Naive thymus-derived CD4-positive, alpha-beta T cell (primary cell): ENCODE measurements at regions not wholly inside any gene's neighbourhood (a gene's known extent, or its start where the extent isn't known, plus 50 kb on each side); places are given as distances from the start of the nearest gene placed in this dataset.

ENCODE experiments used
- ATAC-seq: fragments of 150-1000 bp; cut with Tn5 transposase; 2 replicates; pipeline ENCODE4 v1.10.0; 2021; ENCODE audit warnings: mild to moderate bottlenecking, moderate library complexity
- CTCF ChIA-PET: fragments of 350-600 bp; sonication (Branson Sonifier 250); formaldehyde crosslinking; loops from one replicate; lab custom pipeline; 2021; ENCODE audit warnings: antibody characterized with exemption; lab: Charles Lee
- POLR2A ChIA-PET: fragments of 350-600 bp; sonication (Branson Sonifier 250); formaldehyde crosslinking; loops from one replicate; lab custom pipeline; 2021; ENCODE audit warnings: antibody characterized with exemption, inconsistent platforms; lab: Charles Lee
- DNase-seq, 9 donors: peaks; one replicate each; pipeline versions ENCODE4 v3.0.0 to v3.0.0-alpha.2; 2020 to 2022; ENCODE audit warnings: mixed read lengths in 1 of 9
- H3K27ac ChIP-seq: one replicate; pipeline ENCODE4 v1.7.0; 2013; ENCODE audit warnings: mild to moderate bottlenecking, low read depth, low read length, moderate library complexity
- H3K27me3 ChIP-seq, 2 donors: one replicate each; pipeline ENCODE4 v1.7.0; 2013; ENCODE audit warnings: low read length in 2 of 2, mild to moderate bottlenecking in 2 of 2, moderate library complexity in 2 of 2; ENCODE audit not compliant: control insufficient read depth in 2 of 2, insufficient read depth in 2 of 2
- H3K36me3 ChIP-seq, 3 experiments: 1 replicate in 2 of 3; 2 replicates in 1 of 3; pipeline ENCODE4 v1.7.0; 2013; ENCODE audit warnings: low read length in 3 of 3, mild to moderate bottlenecking in 3 of 3, moderate library complexity in 1 of 3; ENCODE audit not compliant: insufficient read depth in 3 of 3, control insufficient read depth in 2 of 3
- H3K4me1 ChIP-seq, 2 donors: one replicate each; pipeline ENCODE4 v1.7.0; 2013; ENCODE audit warnings: low read length in 2 of 2, mild to moderate bottlenecking in 2 of 2, moderate library complexity in 1 of 2; ENCODE audit not compliant: control insufficient read depth in 2 of 2, insufficient read depth in 2 of 2
- H3K4me3 ChIP-seq: 2 replicates; pipeline ENCODE4 v1.7.0; 2013; ENCODE audit warnings: mild to moderate bottlenecking, low read length
- H3K9me3 ChIP-seq, 3 experiments: 1 replicate in 2 of 3; 2 replicates in 1 of 3; pipeline ENCODE4 v1.7.0; 2013; ENCODE audit warnings: low read length in 3 of 3; ENCODE audit not compliant: control insufficient read depth in 2 of 3
- H3K27ac Mint-ChIP-seq, 9 donors: one replicate each; pipeline ENCODE4 v1.8.0; 2020 to 2022; ENCODE audit warnings: mixed read lengths in 9 of 9, mild to moderate bottlenecking in 8 of 9, moderate library complexity in 5 of 9, inconsistent platforms in 2 of 9
- H3K27me3 Mint-ChIP-seq, 5 donors: one replicate each; pipeline ENCODE4 v1.8.0; 2021 to 2022; ENCODE audit warnings: mixed read lengths in 5 of 5, mild to moderate bottlenecking in 1 of 5
- H3K36me3 Mint-ChIP-seq, 5 donors: one replicate each; pipeline ENCODE4 v1.8.0; 2020 to 2022; ENCODE audit warnings: mixed read lengths in 5 of 5, mild to moderate bottlenecking in 3 of 5, inconsistent platforms in 1 of 5
- H3K4me1 Mint-ChIP-seq, 7 donors: one replicate each; pipeline ENCODE4 v1.8.0; 2020 to 2022; ENCODE audit warnings: mixed read lengths in 7 of 7, mild to moderate bottlenecking in 3 of 7, inconsistent platforms in 1 of 7
- H3K4me3 Mint-ChIP-seq, 10 donors: one replicate each; pipeline ENCODE4 v1.8.0; 2020 to 2022; ENCODE audit warnings: mild to moderate bottlenecking in 10 of 10, mixed read lengths in 10 of 10, moderate library complexity in 6 of 10, inconsistent platforms in 2 of 10
- H3K9me3 Mint-ChIP-seq, 11 donors: one replicate each; pipeline ENCODE4 v1.8.0; 2020 to 2022; ENCODE audit warnings: mixed read lengths in 11 of 11, mild to moderate bottlenecking in 4 of 11, inconsistent platforms in 1 of 11, moderate library complexity in 1 of 11
- intact Hi-C, 2 donors: fragments of 100-400 bp; cut with micrococcal nuclease; formaldehyde crosslinking; loops; one replicate each; pipeline ENCODE4 v1.15.1; 2023

DNA sequence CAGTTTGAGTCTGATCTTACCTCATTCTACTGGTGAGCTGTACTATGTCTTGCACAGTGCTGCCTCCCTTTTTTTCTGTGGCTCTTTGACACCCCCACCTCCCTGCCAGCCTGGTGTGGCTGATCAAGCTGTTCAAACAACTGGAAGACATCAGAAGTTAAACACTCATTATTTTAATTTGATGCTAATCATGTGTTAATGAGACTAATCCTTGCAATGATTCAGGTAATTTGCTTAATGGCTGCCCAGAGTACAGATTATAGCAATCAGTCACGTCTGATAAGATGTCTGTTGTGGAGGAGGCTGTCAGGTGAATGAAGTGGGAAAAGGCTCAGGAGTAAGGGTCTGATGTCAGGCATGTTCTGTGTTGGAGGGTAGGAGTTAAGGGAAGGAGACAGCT, 87.4 kb upstream of the GK2 start:
- Histone ChIP-seq H3K27ac (no peak overlapping the region), H3K9me3 (no peaks in the 10 kb centered on the region), H3K4me1 (no peaks in the 10 kb centered on the region), H3K27me3 (no peaks in the 10 kb centered on the region), H3K4me3 (no peak overlapping the region), H3K36me3 (no peaks in the 10 kb centered on the region)
- peaks cover 0 to 13% (median 0%) of the 10 kb centered on the region in 5 donors for H3K27me3 Mint-ChIP-seq
- no peaks in the 10 kb centered on the region for H3K36me3 Mint-ChIP-seq
- CTCF ChIA-PET, result no interaction called here
- DNase-seq (no peak), ATAC-seq (no peak)
- intact Hi-C loops, result no loop called here
- peaks cover 0 to 4% (median 0%) of the 10 kb centered on the region in 11 donors for H3K9me3 Mint-ChIP-seq
- H3K4me3 Mint-ChIP-seq, result no peak overlapping the region
- no peak overlapping the region for H3K27ac Mint-ChIP-seq
- POLR2A ChIA-PET, result no interaction called here
- H3K4me1 Mint-ChIP-seq, result no peaks in the 10 kb centered on the region

- H3K9me3 Mint-ChIP-seq, result peaks cover 0 to 9% (median 0%) of the 10 kb centered on the region in 11 donors
- peaks cover 0 to 13% (median 0%) of the 10 kb centered on the region in 5 donors for H3K27me3 Mint-ChIP-seq
- Histone ChIP-seq H3K27me3 (no peaks in the 10 kb centered on the region), H3K36me3 (no peaks in the 10 kb centered on the region), H3K9me3 (no peaks in the 10 kb centered on the region), H3K4me3 (no peak overlapping the region), H3K4me1 (no peaks in the 10 kb centered on the region), H3K27ac (no peak overlapping the region)
- no peak overlapping the region for H3K27ac Mint-ChIP-seq
- intact Hi-C loops, result no loop called here
- H3K4me3 Mint-ChIP-seq, result no peak overlapping the region
- H3K4me1 Mint-ChIP-seq, result no peaks in the 10 kb centered on the region
- ATAC-seq (no peak), DNase-seq (no peak)
- CTCF ChIA-PET, result no interaction called here
- no peaks in the 10 kb centered on the region for H3K36me3 Mint-ChIP-seq
- POLR2A ChIA-PET, result no interaction called here
These were observed 84.1 kb upstream of the GK2 start for GRCh38 chr4:79492148-79492547.

GRCh38 chr4:79489506-79489905, 81.5 kb upstream of the GK2 start:
- Mint-ChIP-seq H3K27me3 (peaks cover 0 to 4% (median 0%) of the 10 kb centered on the region in 5 donors), H3K27ac (no peak overlapping the region), H3K36me3 (no peaks in the 10 kb centered on the region), H3K9me3 (peaks cover 0 to 16% (median 0%) of the 10 kb centered on the region in 11 donors), H3K4me1 (no peaks in the 10 kb centered on the region), H3K4me3 (no peak overlapping the region)
- no peak overlapping the region for H3K27ac ChIP-seq
- DNase-seq (no peak), ATAC-seq (no peak)
- no peaks in the 10 kb centered on the region for H3K36me3 ChIP-seq
- H3K4me3 ChIP-seq, result no peak overlapping the region
- CTCF ChIA-PET, result no interaction called here
- no peaks in the 10 kb centered on the region for H3K27me3 ChIP-seq
- no peaks in the 10 kb centered on the region for H3K9me3 ChIP-seq
- no peaks in the 10 kb centered on the region for H3K4me1 ChIP-seq
- POLR2A ChIA-PET, result no interaction called here
- intact Hi-C loops, result no loop called here

GRCh38 chr4:79476196-79476595, 68.2 kb upstream of the GK2 start:
- Histone ChIP-seq H3K9me3 (no peaks in the 10 kb centered on the region), H3K27ac (no peak overlapping the region), H3K36me3 (no peaks in the 10 kb centered on the region), H3K4me3 (no peak overlapping the region), H3K4me1 (no peaks in the 10 kb centered on the region), H3K27me3 (no peaks in the 10 kb centered on the region)
- intact Hi-C loops, result no loop called here
- no peaks in the 10 kb centered on the region for H3K4me1 Mint-ChIP-seq
- peaks cover 0 to 10% (median 0%) of the 10 kb centered on the region in 11 donors for H3K9me3 Mint-ChIP-seq
- H3K36me3 Mint-ChIP-seq, result no peaks in the 10 kb centered on the region
- DNase-seq, result no peak
- no peaks in the 10 kb centered on the region for H3K27me3 Mint-ChIP-seq
- ATAC-seq, result no peak
- CTCF ChIA-PET, result no interaction called here
- H3K4me3 Mint-ChIP-seq, result no peak overlapping the region
- POLR2A ChIA-PET, result no interaction called here
- H3K27ac Mint-ChIP-seq, result no peak overlapping the region

DNA sequence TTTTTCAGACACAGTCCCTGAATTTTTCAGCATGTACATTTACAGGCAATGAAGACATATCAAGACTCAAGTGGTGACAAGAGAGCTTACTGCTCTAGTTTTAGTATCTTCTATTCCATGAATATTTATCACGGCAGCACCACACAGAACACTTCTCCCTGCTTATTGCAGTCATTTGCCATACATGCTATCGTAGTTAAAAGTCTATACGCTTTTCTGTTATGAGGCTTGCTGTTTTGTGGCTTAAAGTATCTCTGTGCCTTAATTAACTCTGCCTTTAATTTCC, 65.4 kb upstream of the GK2 start:
- no peak for DNase-seq

GRCh38 chr4:79472693-79473438, 64.8 kb upstream of the GK2 start:
- intact Hi-C loops, result no loop called here
- ChIA-PET POLR2A (no interaction called here), CTCF (no interaction called here)
- no peaks in the 10 kb centered on the region for H3K4me1 ChIP-seq
- H3K27me3 ChIP-seq, result no peaks in the 10 kb centered on the region
- H3K9me3 Mint-ChIP-seq, result peaks cover 0 to 4% (median 0%) of the 10 kb centered on the region in 11 donors
- no peaks in the 10 kb centered on the region for H3K9me3 ChIP-seq
- H3K27ac Mint-ChIP-seq, result no peak overlapping the region
- H3K27ac ChIP-seq, result no peak overlapping the region
- DNase-seq, result no peak
- no peak for ATAC-seq
- no peak overlapping the region for H3K4me3 ChIP-seq
- no peaks in the 10 kb centered on the region for H3K36me3 ChIP-seq
- H3K36me3 Mint-ChIP-seq, result no peaks in the 10 kb centered on the region
- H3K4me1 Mint-ChIP-seq, result no peaks in the 10 kb centered on the region
- peaks cover 0 to 4% (median 0%) of the 10 kb centered on the region in 5 donors for H3K27me3 Mint-ChIP-seq
- no peak overlapping the region for H3K4me3 Mint-ChIP-seq

More for the DNA sequence above, 65.4 kb upstream of the GK2 start:
- Histone ChIP-seq H3K27me3 (no peaks in the 10 kb centered on the region), H3K36me3 (no peaks in the 10 kb centered on the region), H3K27ac (no peak overlapping the region), H3K4me3 (no peak overlapping the region), H3K9me3 (no peaks in the 10 kb centered on the region), H3K4me1 (no peaks in the 10 kb centered on the region)
- peaks cover 0 to 4% (median 0%) of the 10 kb centered on the region in 11 donors for H3K9me3 Mint-ChIP-seq
- H3K4me3 Mint-ChIP-seq, result no peak overlapping the region
- intact Hi-C loops, result no loop called here
- ChIA-PET CTCF (no interaction called here), POLR2A (no interaction called here)
- H3K36me3 Mint-ChIP-seq, result no peaks in the 10 kb centered on the region
- H3K4me1 Mint-ChIP-seq, result no peaks in the 10 kb centered on the region
- H3K27me3 Mint-ChIP-seq, result no peaks in the 10 kb centered on the region
- no peak for ATAC-seq
- no peak overlapping the region for H3K27ac Mint-ChIP-seq

DNA sequence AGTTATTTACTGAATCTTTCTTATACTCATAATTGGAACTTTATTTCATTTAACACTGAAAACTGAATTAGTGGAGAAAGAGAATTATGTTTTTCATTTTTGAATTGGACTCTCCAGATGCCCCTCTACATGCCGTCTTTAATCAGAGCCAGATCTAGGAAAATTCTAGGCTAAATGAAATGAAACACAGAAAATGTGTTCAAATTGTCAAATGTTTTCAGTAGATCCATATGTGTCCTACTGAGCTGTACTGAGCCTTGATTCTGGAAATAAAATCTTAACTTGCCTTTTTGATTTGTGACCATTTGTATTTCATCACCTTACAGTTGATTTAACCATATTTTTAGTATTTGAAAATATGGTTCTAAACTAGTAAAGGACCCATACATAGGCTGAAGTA, 64.0 kb upstream of the GK2 start:
- POLR2A ChIA-PET, result no interaction called here
- peaks cover 0 to 2% (median 0%) of the 10 kb centered on the region in 11 donors for H3K9me3 Mint-ChIP-seq
- intact Hi-C loops, result no loop called here

More for the DNA sequence above, 64.0 kb upstream of the GK2 start:
- Mint-ChIP-seq H3K27ac (no peak overlapping the region), H3K36me3 (no peaks in the 10 kb centered on the region), H3K4me3 (no peak overlapping the region), H3K4me1 (no peaks in the 10 kb centered on the region), H3K27me3 (peaks cover 0 to 5% (median 0%) of the 10 kb centered on the region in 5 donors)
- Histone ChIP-seq H3K27me3 (no peaks in the 10 kb centered on the region), H3K27ac (no peak overlapping the region), H3K4me1 (no peaks in the 10 kb centered on the region), H3K36me3 (no peaks in the 10 kb centered on the region), H3K4me3 (no peak overlapping the region), H3K9me3 (no peaks in the 10 kb centered on the region)
- CTCF ChIA-PET, result no interaction called here
- DNase-seq, result no peak
- no peak for ATAC-seq
